Sigmoid colon (tissue), 3 donors: ENCODE measurements at regions not wholly inside any gene's neighbourhood (a gene's known extent, or its start where the extent isn't known, plus 50 kb on each side); places are given as distances from the start of the nearest gene placed in this dataset.

Source experiments
- POLR2A ChIP-seq, 2 donors: fragments of 450-650 bp; IDR thresholded peaks; one replicate each; pipeline ENCODE4 v1.6.1; 2016; ENCODE audit warnings: antibody characterized with exemption in 2 of 2, mild to moderate bottlenecking in 2 of 2, moderate library complexity in 2 of 2
- TF ChIP-seq, protein P1 (sequence below), 4 experiments: fragments of 450-650 bp in 3 of 4; fragments of 200-600 bp in 1 of 4; IDR thresholded peaks; one replicate each; pipeline ENCODE4 v1.5.1; 2016 to 2019; ENCODE audit warnings: antibody characterized with exemption in 4 of 4, mild to moderate bottlenecking in 3 of 4, moderate library complexity in 2 of 4

- TF ChIP-seq POLR2A (IDR thresholded peaks at IDR 0.05), result no peak
- TF ChIP-seq, protein P1, sequence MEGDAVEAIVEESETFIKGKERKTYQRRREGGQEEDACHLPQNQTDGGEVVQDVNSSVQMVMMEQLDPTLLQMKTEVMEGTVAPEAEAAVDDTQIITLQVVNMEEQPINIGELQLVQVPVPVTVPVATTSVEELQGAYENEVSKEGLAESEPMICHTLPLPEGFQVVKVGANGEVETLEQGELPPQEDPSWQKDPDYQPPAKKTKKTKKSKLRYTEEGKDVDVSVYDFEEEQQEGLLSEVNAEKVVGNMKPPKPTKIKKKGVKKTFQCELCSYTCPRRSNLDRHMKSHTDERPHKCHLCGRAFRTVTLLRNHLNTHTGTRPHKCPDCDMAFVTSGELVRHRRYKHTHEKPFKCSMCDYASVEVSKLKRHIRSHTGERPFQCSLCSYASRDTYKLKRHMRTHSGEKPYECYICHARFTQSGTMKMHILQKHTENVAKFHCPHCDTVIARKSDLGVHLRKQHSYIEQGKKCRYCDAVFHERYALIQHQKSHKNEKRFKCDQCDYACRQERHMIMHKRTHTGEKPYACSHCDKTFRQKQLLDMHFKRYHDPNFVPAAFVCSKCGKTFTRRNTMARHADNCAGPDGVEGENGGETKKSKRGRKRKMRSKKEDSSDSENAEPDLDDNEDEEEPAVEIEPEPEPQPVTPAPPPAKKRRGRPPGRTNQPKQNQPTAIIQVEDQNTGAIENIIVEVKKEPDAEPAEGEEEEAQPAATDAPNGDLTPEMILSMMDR (IDR thresholded peaks at IDR 0.05), result no peak
These were observed 142.4 kb upstream of the RIPOR2 start for GRCh38 chr6:25078141-25078540.
